Iris pigment epithelial cell (primary cell): ENCODE measurements at regions not wholly inside any gene's neighbourhood (a gene's known extent, or its start where the extent isn't known, plus 50 kb on each side); places are given as distances from the start of the nearest gene placed in this dataset.

Experiments used
- DNase-seq: peaks from one replicate; pipeline ENCODE4 v3.0.0-alpha.2; 2011; ENCODE audit warnings: low read depth

DNA sequence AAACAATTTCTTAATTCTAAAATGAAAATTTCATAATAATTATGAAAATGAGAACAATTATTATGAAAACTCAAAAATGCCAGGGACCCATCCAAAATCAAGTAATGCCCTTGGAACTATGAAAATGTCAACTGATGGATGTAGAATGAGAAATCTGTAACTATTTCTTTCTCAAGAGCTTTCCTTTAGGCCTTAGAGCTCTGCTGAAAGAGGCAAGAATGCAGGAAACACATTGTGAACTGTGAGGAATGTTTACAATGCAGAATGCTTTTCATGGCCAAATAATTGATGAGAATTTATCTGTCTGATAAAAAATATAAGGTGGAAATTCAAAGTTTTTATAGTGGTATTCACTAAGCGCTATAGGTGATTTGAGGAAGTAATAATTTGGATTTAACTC lies 207.1 kb upstream of the PCDH18 start:
- DNase-seq: peak; percentile 34

DNA sequence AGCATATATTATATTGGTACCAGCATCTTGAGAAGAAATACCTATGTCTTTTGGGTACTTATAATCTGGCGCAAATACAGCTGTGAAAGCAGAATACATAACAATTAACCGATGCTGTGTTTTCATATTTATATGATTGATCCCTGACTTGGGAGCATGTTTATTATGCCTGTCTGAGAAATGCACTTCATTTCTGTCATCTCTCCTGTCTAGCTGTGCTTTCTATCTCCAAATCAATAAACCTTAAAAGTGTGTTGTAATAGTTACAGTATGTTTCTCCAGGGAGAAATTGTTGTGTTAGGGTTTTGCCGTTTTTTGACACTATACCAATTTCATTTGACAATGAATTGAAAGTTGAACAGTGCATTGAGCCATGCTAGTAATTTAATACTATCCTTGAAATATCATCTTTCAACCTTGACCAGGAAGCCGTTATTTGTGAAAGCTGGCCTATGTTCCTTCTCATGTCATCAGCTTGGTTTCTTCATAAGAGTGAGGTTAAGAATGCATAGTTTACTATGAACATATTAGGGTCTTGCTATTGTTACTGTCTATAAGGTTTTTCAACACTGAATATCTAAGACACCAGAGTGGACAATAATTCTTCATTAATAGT lies 206.2 kb upstream of the PCDH18 start:
- DNase-seq: peak; percentile 42

DNA sequence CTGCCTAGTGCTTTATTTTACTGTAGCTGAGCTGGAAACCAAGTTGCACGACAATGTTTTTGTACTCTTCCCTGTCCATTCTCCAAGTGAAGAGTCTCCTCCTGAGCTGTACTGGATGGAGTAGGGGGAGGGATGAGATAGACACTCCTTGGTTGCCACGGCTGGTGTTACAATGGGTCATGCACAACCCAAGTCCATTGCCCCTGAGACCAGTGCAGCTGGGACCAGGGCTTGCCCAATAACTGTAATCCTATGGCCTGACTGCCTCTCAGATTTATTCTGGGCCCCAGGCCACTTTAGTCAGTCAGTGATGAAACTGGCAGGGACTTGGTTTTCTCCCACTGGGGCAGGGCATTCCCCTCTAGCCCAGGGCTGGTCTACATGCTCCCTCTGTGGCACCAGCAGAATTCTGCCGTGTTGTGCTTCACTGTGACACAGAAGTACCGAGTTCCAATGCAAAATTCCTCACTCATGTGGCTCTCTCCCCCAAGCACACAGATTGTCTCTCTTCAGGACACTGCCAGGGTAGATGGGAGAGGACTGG lies 203.3 kb upstream of the PCDH18 start:
- no peak for DNase-seq

DNA sequence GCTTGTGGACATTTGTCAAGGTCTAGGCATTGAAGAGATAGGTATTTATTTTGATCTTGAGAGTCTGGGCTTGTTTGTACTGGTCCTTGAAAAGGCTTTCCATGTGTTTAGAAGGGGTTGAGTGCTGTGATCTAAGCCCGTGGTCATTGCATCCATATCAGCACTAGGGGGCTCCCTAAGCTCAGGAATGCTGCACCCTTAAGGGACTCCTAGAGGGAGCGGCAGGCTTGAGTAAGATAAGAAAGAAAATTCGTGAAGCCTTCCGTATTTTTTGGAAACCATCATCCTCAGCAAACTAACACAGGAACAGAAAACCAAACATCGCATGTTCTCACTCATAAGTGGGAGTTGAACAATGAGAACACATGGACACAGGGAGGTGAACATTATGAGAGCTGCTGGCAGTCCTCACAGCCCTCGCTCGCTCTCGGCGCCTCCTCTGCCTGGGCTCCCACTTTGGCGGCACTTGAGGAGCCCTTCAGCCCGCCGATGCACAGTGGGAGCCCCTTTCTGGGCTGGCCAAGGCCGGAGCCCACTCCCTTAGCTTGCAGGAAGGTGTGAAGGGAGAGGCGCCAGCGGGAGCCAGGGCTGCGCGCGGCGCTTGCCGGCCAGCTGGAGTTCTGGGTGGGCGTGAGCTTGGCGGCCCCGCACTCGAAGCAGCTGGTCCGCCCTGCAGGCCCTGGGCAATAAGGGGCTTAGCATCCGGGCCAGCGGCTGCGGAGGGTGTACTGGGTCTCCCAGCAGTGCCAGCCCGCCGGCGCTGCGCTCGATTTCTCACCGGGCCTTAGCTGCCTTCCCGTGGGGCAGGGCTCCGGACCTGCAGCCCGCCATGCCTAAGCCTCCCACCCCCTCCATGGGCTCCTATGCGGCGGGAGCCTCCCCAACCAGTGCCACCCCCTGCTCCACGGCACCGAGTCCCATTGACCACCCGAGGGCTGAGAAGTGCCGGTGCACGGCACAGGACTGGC lies 201.2 kb upstream of the PCDH18 start:
- peak; percentile 55 for DNase-seq

DNA sequence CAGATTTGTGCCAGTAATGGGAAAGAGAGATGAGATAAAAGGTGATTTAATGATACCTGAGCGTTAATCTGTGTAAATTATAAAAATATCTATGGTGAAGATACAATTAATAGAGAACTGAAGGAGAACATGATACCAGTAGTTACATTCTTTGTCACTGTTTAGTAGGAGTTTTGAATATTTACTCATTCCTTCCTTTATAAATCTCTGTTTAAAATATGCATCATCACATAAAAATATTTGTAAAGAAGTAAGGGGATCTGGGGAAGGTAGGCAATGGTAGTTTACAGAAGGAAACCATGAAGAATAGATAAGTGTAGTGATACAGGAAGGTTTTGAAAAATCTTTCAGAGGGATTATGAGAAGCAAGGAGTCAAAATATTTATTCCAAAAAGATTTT lies 190.6 kb upstream of the PCDH18 start:
- no peak for DNase-seq

DNA sequence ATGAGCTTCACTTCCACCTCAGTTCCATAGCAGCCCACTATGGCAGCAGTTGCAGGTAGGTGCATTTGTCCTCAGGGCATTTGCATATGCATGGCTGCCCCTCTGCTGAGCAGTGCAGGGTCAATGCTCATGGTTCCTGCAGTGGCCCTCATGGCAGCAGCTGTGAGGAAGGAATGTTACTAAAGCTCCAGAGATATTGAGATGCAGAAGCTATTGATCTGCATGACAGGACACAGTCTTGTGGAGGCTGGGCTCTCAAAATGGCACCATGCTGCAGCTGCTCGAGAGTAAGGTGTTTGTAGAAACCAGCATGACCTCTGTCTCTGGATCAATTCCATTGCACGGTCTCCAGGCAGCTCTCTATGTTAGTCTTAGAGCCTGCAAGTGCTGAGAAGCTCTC lies 179.2 kb upstream of the PCDH18 start:
- no peak for DNase-seq

DNA sequence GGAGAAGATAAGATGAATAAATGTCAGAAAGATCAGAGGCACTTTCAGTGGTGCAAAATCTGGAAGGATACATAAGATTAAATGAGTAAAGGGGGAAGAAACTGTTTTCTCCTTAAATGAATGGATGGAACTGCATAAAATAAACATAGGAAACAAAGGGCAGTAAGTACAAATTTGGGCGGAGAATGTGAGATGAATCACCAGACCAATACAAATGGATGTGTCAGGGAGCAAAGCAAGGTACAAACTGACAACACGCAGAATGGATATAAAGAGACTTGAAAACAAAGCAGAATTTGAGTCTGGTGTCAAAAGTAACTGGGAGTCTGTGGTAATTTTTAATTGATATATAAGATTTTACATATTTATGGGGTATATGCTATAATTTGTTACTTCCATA lies 175.3 kb upstream of the PCDH18 start:
- DNase-seq: peak; percentile 72

DNA sequence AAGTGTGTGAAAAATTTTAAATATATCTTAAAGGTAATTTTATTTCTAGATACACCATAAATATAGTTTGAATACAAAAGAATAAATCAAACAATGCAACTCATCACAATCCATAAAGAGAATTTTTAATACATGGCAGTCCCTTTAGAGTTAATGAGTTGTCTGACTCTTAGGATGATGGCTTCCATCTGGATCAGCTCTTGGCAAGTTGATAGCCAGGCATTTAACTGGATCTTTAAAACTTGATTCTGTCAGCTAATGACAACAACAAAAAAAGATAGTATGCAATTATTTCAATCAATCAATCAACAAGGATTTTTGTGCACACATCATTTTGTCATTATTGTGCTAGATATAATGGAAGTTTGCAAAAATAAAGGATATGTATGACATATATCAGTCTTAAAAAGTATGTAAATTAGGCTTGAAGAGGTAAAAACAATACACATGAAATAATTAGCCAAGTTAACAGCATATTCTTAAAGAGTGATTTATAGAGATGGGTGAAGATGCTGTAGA lies 174.9 kb upstream of the PCDH18 start:
- DNase-seq: no peak

DNA sequence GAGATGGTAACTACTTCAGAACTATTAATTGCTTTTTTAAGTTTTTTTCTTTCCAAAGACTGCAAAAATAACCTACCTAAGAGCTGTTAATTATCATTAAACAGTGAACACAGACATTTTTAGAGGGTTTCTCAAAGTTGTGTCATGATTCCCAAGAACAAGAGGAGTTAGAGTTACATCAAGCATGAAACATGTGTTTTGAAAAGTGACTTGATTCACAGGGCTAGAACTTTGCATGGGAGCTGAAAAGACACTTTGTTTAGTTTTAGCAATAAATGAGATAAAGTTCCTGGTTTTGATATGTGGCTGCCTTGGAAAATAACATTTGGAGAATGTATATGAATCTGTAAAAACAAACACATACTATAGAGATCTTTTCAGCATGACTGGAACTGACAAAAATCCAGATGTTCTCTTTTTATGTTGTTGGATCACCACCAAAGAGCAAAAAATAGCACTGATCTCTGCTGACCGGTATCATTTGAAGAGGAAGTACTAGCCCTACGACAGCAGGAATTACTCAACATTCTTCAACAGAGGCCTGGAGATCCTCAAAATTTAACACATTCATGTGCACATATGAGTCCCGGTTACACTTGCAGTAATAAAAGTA lies 173.0 kb upstream of the PCDH18 start:
- DNase-seq: peak; percentile 88

DNA sequence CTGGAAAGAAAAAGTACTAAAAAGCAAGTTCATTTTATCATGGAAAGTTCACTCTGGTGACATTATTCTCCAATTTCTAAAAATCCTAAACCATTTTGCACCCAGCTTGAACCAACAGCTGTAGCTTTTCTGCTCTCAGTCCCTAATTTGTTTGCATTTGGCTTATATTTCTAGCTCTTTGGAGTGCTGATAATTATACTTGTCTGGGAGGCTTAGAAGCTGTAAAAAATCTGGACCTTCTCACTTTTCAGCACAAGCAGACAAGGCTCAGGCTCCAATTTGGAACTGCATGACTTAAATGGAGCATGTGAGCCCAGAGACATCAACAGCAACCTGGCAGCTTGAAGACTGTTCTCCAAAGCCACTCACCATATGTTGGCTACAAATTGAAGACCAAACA lies 170.9 kb upstream of the PCDH18 start:
- DNase-seq: no peak

DNA sequence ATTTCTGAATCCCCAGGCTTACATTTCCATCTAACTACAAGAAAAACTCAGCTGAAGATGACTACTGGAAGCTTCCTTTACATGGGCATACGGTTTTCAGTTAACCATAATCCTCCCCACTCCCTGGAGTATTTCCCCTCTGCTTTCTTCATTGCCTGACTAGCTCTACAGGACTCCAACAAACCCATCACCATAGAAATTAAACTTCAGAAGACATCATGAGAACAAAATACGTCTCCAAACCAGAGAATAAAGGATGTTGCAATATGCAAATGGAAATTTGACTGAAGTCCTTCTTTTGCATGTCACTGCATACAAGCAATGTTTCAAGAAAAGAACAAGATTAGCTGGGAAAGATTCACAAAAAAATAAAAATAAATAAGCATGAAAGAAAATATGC lies 170.2 kb upstream of the PCDH18 start:
- no peak for DNase-seq

DNA sequence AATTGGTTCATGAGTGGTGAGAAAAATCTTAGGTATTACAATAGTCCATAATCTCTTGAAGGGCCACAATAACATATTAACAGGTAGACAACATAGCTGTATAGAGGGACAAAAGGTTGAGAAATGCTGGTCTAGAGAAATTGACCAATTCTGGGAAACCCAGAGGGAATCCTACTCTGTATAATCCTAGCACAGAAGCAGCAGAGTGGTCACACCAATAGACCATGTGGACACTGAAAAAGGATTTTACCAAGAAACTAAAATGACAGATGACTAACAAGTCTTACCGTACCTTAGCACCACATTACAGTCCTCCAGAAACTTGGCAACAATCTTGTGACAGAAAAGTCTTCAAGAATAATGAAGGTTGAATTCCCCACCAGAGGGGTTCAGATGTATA lies 169.1 kb upstream of the PCDH18 start:
- no peak for DNase-seq

DNA sequence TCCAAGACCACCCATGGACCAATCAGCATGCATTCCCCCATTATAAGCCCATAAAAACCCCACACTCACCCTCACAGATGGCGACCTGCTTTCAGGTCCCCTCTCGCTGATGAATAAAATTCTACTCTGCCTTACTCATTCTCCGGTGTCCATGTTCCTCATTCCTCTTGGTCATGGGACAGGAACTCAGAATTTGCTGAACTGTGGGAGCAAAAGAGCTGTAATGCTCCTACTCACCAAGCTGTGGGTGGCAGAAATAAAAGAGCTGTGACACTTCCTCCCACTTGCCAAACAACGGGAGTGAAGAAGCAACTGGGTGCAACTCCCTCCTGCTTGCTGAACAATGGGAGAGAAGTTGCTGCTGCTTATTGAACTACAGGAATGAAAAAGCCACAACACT lies 168.5 kb upstream of the PCDH18 start:
- DNase-seq: no peak

DNA sequence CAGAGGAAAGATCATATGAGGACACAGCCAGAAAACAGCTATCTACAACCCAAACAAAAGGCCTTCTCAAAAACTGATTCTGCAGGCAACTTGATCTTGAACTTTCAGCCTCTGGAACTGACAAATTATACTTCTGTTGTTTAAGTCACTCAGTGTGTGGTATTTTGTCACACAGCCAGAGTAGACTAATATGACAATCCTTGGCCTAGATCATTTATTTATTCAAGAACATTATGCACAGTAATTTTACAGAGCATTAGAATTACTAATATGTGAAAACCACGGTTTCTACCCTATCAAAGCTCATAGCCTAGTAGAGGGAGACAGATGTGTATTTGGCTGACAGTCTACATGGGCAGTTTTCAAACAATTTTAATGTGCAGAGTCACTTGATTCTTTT lies 167.8 kb upstream of the PCDH18 start:
- DNase-seq: peak; percentile 21

DNA sequence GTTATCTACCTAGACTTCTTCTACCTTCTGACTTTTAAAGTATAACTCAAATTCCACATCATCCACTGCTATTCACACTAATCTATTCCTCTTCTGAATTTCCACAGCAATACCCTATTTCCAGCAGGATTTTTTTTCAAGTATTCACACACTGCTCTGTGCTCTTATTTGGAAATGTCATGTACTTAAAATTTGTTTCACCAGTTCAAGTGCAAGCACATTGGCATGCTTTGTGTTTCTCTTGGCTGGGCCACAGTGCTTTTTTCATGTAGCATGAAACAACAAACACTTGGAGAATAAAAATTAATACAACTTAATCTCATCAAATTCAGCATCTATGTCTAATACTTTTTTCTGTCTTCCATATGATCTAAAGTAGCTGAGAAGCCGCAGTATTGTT lies 161.8 kb upstream of the PCDH18 start:
- DNase-seq: no peak

DNA sequence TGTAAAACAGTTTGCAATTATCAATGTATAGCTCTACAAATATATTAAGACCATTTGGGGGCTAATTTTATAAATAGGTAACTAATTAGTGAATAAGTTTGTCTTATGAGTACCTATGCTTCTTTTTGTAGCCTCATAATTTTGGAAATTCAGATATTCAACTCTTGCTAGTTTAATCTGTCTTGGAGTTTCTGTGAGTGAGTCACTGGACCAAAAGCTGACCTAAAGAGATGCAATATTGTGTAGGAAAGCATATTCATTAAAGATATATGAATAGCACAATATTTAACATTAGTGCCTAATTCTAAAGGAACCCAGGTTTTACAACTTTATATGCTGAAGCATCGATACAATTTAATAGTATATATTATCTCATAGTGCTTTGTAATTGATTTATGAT lies 161.3 kb upstream of the PCDH18 start:
- DNase-seq: peak; percentile 17

DNA sequence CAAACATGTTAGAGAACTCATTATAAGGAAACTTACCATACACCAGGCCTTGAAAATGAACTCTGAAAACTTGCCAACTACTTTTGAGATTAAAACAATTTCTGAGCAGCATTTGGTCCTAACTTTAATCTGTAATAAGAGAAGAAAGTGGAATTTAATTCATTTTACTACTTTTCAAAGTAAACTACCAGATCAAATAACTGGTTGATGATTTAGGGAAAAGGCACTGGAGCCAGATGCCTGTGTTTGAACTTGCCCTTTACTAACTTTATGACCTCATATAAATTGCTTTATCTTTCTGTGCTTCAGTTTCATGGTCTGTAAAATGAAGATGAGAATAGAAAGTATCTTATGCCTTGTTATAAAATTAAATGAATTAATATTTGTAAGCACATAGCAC lies 159.9 kb upstream of the PCDH18 start:
- DNase-seq: no peak

DNA sequence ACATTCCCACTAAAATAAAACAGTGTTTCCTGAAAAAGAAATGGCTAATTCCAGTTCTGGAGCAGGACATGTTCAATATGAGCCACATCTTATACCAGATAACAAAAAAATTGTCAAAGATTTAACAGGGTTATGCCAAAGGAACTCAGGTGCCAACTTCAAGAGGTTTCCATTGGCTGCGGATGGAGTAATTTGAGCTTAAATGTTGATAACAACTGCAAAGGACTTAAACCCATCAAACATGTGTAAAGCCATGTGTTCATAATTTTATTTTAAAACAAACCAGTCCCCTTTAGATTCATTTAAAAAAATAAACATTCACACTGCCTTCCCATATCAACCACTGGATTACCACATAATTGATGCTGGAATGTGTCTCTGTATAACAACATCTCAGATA lies 156.4 kb upstream of the PCDH18 start:
- DNase-seq: no peak

DNA sequence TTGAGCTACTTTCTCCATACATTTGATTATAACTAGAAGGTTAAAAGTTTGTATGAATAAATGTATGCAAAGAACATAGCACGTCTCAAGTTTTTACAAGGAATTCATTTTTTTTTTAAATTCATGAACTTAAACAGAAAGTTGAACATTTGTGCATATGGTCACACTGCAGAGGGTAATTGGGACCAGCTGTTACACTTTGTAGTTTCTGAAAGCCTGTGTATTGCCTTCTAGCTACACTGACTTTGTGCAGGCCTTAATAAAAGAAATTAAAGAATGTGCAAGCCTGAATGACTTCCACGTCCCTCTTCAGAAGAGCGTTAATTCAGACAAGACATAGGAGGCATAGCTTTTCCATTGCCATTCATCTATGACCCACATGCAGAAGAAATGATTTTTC lies 153.1 kb upstream of the PCDH18 start:
- DNase-seq: peak; percentile 11

DNA sequence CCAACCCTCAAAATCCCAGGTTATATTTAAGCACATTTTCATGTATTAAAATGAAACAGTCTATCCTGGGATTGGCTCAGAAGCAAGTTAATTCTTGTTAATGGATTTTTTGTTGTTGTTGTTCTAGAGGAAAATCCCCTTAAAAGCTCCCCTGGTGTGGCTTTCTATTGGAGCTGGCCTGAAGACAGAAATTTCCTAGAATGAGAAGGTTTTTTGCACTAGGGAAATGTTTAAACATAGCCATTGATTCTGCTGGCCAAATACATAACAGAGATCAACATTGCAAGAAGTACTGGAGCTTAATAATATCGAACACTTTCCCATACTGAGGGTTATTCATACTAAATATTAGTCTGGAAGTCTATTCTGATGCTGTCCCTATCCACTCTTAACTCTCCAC lies 148.8 kb upstream of the PCDH18 start:
- DNase-seq: no peak

DNA sequence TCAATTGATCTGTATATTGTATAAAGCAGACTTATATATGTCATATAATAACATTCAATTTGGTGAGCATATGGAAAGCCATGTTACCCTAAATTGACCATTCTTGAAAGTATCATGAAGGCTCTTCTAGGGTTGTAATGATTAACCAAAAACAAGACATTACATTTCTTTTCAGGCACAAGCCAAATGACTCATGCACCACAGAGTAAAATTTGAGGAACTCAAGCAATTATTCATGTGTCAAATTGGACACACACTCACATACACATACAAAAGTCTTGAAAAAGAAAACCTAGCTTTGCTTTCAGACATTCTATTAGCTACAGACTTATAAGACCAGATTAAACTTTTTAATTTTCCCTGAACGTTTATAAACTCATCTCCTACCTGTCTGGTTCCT lies 146.5 kb upstream of the PCDH18 start:
- peak; percentile 54 for DNase-seq

DNA sequence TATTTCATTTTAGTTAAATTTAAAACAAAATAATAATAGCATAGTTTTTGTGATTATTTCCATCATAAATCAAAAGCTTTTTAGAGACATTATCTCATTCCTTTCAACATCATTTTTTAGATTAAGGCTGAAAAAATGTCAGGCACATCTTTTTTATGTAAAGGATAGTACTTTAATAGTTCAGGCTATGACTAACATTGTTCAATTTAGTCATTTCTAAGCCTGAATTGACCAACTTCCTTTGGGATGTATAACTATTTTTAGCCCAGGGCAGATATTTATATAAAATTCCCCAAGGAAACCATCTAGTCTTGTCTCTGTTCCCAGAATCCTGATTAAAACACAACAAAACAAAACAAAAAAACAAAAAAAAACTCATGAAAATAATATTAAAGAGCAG lies 145.6 kb upstream of the PCDH18 start:
- DNase-seq: peak; percentile 60
